ENCODE measurements at regions not wholly inside any gene's neighbourhood (a gene's known extent, or its start where the extent isn't known, plus 50 kb on each side); places are given as distances from the start of the nearest gene placed in this dataset.

DNA sequence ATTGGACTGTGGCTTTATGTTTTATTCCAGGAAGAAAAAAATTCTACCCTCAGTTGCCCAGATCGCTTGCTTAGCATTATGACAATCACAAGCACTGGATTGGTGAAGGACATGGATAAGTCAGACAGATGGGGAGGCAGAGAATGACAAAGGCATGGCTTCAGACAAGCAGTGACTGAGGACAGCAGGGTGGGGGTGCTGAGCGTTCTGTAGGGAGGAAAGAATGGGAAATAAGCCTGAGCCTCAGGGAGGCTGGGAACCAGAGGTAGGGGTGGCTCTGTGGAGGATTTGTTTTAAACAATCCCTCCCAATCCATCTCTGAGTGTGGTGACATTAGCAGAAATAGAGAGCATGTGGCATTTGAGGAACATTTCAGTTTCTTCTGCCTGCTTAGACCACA lies 896.9 kb downstream of the CCSER2 start:
- no peak overlapping the region for H3K4me3 Mint-ChIP-seq
- H3K27me3 Mint-ChIP-seq (ENCODE audit: low read depth in 3 of 3) = peaks cover 0 to 3% (median 0%) of the 10 kb centered on the region in 3 donors
- TF ChIP-seq, protein P1, sequence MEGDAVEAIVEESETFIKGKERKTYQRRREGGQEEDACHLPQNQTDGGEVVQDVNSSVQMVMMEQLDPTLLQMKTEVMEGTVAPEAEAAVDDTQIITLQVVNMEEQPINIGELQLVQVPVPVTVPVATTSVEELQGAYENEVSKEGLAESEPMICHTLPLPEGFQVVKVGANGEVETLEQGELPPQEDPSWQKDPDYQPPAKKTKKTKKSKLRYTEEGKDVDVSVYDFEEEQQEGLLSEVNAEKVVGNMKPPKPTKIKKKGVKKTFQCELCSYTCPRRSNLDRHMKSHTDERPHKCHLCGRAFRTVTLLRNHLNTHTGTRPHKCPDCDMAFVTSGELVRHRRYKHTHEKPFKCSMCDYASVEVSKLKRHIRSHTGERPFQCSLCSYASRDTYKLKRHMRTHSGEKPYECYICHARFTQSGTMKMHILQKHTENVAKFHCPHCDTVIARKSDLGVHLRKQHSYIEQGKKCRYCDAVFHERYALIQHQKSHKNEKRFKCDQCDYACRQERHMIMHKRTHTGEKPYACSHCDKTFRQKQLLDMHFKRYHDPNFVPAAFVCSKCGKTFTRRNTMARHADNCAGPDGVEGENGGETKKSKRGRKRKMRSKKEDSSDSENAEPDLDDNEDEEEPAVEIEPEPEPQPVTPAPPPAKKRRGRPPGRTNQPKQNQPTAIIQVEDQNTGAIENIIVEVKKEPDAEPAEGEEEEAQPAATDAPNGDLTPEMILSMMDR (IDR thresholded peaks at IDR 0.05) = no peak
- Histone ChIP-seq H3K36me3 (replicated peaks in 1 of 2; ENCODE audit: control insufficient read depth in 1 of 2, insufficient read depth in 2 of 2, low read length in 2 of 2) (no peaks in the 10 kb centered on the region), H3K4me3 (replicated peaks in 1 of 3; ENCODE audit: low read depth in 2 of 3, low read length in 3 of 3) (no peak overlapping the region), H4K20me1 (ENCODE audit: insufficient read depth, low read length) (no peaks in the 10 kb centered on the region), H3K9me3 (replicated peaks in 1 of 2; ENCODE audit: control insufficient read depth in 1 of 2, insufficient read depth in 1 of 2, low read length in 2 of 2) (no peaks in the 10 kb centered on the region), H2AFZ (ENCODE audit: insufficient read depth, low read depth, low read length, poor library complexity, severe bottlenecking) (no peak overlapping the region), H3K27ac (ENCODE audit: low read depth in 1 of 2, low read length in 2 of 2) (no peak overlapping the region), H3K4me1 (ENCODE audit: control insufficient read depth in 1 of 2, insufficient read depth in 2 of 2, low read length in 2 of 2) (no peaks in the 10 kb centered on the region), H3K79me2 (ENCODE audit: insufficient read depth, low read length) (no peaks in the 10 kb centered on the region), H3K9ac (ENCODE audit: insufficient read depth, low read length, poor library complexity, severe bottlenecking) (no peak overlapping the region), H3K4me2 (replicated peaks; ENCODE audit: extremely low read depth, low read length, poor library complexity, severe bottlenecking) (no peak overlapping the region), H3K27me3 (ENCODE audit: control insufficient read depth in 2 of 2, insufficient read depth in 2 of 2, low read length in 2 of 2) (no peaks in the 10 kb centered on the region)
- H3K27ac Mint-ChIP-seq = no peak overlapping the region
- H3K9me3 Mint-ChIP-seq = peaks cover 0 to 16% (median 2%) of the 10 kb centered on the region in 7 donors
- intact Hi-C loops (cut with micrococcal nuclease) = no loop called here
- no peaks in the 10 kb centered on the region for H3K4me1 Mint-ChIP-seq
- 89% methylated on average over 1 of the region's 2 CpGs for WGBS (ENCODE audit: insufficient coverage)
- no peak for DNase-seq
- H3K36me3 Mint-ChIP-seq = no peaks in the 10 kb centered on the region

DNA sequence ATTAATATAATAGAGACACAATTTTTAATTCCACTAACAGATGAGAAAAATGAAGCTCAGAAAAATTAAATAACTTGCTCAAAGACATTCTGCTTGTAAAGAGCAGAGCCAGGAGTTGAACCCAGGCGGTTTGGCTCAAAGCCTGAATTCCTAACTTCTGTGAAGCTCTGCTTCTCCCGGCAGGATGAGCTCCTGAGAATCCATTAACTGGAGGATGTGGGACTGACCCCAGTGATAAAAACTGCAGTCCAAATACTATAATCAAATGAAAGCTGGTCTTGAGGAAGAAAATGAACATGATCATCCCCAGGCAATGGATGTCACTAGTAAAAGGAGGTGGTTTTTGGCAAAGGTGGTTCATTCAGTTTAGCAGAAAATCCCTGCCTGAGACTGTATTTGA lies 898.2 kb downstream of the CCSER2 start:
- no peaks in the 10 kb centered on the region for H3K4me1 ChIP-seq (ENCODE audit: control insufficient read depth in 1 of 2, insufficient read depth in 2 of 2, low read length in 2 of 2)
- no peak for DNase-seq
- TF ChIP-seq, protein P1 (IDR thresholded peaks at IDR 0.05) = no peak
- H3K9me3 Mint-ChIP-seq = peaks cover 0 to 13% (median 0%) of the 10 kb centered on the region in 7 donors
- no peak overlapping the region for H2AFZ ChIP-seq (ENCODE audit: insufficient read depth, low read depth, low read length, poor library complexity, severe bottlenecking)
- peaks cover 0 to 3% (median 0%) of the 10 kb centered on the region in 3 donors for H3K27me3 Mint-ChIP-seq (ENCODE audit: low read depth in 3 of 3)
- no peaks in the 10 kb centered on the region for H3K4me1 Mint-ChIP-seq
- H3K4me2 ChIP-seq (replicated peaks; ENCODE audit: extremely low read depth, low read length, poor library complexity, severe bottlenecking) = no peak overlapping the region
- H3K36me3 ChIP-seq (replicated peaks in 1 of 2; ENCODE audit: control insufficient read depth in 1 of 2, insufficient read depth in 2 of 2, low read length in 2 of 2) = no peaks in the 10 kb centered on the region
- H4K20me1 ChIP-seq (ENCODE audit: insufficient read depth, low read length) = no peaks in the 10 kb centered on the region
- intact Hi-C loops (cut with micrococcal nuclease) = no loop called here
- no peaks in the 10 kb centered on the region for H3K79me2 ChIP-seq (ENCODE audit: insufficient read depth, low read length)
- no peak overlapping the region for H3K27ac ChIP-seq (ENCODE audit: low read depth in 1 of 2, low read length in 2 of 2)
- H3K4me3 ChIP-seq (replicated peaks in 1 of 3; ENCODE audit: low read depth in 2 of 3, low read length in 3 of 3) = no peak overlapping the region
- H3K9me3 ChIP-seq (replicated peaks in 1 of 2; ENCODE audit: control insufficient read depth in 1 of 2, insufficient read depth in 1 of 2, low read length in 2 of 2) = no peaks in the 10 kb centered on the region
- no peaks in the 10 kb centered on the region for H3K27me3 ChIP-seq (ENCODE audit: control insufficient read depth in 2 of 2, insufficient read depth in 2 of 2, low read length in 2 of 2)
- 100% methylated on average over 2 of the region's 2 CpGs for WGBS (ENCODE audit: insufficient coverage)
- H3K27ac Mint-ChIP-seq = no peak overlapping the region
- no peak overlapping the region for H3K9ac ChIP-seq (ENCODE audit: insufficient read depth, low read length, poor library complexity, severe bottlenecking)
- no peaks in the 10 kb centered on the region for H3K36me3 Mint-ChIP-seq
- no peak overlapping the region for H3K4me3 Mint-ChIP-seq
